Embryonic facial prominence (tissue), 1 donor: ENCODE measurements at regions not wholly inside any gene's neighbourhood (a gene's known extent, or its start where the extent isn't known, plus 50 kb on each side); places are given as distances from the start of the nearest gene placed in this dataset.

ENCODE experiments used
- DNase-seq: peaks from one replicate; pipeline ENCODE4 v3.0.0-alpha.2; 2016; ENCODE audit errors: extremely low spot score

DNA sequence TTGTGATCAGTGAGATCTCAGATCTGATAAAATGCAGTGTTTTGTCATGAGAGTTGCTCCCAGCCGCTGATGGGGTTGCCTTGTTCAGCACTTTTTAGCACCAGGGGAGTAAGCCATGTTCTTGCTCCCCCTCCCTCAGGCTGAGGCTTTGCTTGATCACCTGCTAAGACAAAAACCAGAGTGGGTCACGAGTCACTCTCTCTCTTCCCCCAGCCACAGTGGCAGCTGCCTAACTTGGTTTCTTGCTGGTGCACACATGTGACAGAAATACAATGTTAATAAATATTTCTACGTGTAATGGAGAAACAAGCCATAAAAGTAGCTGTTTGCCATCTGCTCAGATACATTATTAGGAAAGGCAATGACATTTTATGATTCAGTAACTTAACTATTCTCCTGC lies 212.4 kb upstream of the DMRT1 start:
- DNase-seq, result no peak

DNA sequence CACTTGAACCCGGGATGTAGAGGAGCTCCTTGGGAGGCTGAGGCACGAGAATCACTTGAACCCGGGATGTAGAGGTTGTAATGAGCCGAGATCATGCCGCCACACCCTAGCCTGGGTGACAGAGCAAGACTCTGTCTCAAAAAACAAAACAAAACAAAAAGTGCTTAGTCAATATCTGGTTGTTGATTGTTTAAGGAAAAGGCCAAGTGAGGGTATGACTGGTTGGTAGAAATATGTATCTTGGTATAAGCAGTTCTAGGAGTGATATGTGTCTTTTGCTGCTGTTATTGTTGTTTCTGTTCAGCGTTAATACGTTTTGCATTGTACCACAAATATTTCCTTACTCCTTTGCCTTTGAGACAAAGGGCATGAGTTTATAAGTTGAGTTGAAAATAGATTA lies 210.7 kb upstream of the DMRT1 start:
- no peak for DNase-seq

DNA sequence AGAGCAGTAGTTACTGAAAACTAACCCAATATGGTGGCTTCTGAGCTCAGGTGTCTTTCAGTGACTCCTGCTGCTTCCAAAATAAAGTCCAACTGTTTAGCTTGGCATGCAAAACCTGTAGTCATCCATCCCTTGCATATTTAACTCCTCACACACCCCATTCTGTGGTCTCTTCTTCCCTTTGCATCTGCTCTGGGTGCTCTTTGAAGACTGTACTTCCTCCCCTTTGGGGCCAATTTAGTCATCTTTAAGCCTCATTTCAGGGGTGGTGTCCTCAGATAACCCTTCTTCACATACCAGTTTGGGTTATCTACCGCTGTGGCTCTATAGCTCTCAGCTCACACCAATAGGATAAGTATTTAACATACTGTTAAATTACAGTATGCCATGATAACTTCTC lies 209.9 kb upstream of the DMRT1 start:
- no peak for DNase-seq

DNA sequence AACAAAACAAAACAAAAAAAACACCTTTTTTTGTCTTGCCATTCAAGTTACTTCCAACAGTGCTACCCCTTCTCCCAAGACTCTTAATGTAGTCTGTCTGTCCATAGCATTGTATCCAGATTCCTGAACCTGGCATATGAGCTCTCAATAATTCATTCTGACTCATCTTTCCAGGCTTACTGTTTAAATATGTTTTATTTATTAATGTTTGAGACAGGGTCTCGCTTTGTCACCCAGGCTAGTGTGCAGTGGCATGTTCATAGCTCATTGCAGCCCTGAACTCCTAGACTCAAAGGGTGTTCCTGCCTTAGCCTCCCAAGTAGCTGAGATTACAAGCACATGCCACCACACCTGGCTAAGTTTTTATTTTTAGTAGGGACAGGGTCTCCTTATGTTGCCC lies 208.0 kb upstream of the DMRT1 start:
- DNase-seq, result no peak

DNA sequence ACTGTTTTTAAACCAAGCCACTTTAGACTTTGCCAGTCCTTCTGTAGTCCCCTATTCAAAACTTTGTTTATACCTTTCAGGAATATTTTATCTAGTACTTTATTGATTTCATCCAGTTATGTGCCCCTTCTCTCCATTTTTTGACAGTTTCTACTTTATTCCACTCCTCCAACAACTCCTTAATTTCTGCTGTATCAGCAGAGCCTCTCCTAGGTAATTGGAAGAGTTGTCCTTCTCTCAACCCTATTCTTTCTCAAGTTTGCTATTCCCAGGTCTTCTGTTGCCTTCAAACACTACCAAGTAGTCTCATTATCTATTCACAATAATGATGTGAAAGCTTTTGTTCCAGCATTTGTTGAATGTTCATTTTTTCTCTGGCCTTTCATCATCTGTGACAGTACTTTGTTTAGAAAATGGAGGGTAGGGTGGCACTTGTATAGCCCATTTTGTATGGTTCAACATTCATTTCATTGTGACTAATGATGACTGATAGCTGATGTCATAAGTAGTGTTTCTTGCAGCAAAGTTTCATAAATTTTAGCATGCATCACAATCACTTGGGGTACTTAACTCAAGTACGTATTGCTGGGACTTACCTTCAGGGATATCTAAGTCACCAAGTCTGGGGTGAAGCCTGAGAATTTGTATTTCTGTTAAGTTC lies 204.4 kb upstream of the DMRT1 start:
- no peak for DNase-seq

DNA sequence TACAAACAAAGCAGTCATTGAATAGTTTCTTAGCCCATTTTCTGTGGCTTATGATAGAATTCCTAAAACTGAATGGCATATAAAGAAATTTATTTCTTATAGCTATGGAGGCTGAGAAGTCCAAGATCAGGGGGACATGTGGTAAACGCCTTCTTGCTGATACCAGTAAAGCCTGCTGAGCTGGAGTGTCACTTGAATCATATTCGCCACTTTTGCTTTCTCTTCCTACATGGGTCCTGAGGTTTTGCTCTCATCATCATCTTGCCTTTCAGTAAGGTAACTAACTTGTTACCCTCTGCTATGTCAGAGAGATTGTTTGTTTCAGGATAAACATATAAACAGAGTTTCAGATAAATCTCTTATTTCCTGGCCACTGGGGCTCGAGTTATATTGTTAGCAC lies 203.3 kb upstream of the DMRT1 start:
- no peak for DNase-seq

DNA sequence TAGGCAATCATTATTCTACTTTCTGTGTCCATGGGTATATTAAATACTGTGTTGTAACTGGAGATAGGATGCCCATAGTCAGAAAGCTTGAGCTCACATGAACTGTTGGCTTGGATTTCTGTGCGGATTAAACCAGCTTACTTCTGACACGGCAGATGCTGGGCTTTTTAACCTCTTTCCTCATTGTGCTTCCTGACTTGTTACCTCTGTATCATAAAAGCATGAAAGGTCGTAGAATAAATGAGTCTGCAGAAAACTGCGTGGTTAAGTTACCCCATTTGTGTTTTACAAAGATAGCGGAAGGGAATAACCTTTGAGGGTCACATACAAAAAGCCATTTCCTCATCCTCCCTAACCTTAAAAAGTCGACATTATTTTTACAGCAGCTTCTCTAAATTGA lies 199.5 kb upstream of the DMRT1 start:
- no peak for DNase-seq

DNA sequence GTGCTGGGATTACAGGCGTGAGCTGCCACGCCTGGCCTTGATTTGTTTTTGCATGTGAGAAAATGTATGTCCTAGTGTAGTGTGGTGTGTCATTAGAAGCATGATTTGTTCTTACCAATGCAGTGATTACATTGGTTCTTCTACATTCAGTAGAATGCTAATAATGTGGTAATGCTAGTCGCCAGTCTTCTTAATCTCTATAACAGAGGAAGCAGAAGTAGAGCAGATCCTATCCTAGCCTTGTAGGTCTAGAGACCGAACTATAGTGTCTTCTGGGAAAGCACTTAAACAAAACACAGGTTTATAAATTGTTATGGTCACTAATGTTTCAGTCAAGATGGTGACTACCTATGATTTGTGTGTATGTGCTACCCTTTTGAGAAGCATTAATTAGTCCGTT lies 197.5 kb upstream of the DMRT1 start:
- DNase-seq, result no peak

DNA sequence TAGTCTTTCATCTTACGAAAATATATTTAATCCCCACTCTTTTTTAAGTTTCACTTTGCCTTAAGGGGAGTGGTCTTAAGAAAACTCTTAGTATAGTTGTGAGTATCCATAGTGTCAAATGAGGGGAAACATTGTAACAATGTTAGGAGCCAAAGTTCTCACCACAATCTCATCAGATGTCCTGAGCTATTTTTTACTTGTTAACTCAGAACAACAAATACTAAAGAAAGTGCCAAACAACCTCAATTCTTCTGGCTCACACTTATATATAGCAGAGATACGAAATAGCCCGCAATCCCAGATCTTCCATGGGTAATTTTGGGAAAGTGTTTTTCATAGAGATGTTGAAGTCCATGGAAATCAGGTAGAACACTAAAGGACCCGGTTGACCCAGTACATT lies 194.0 kb upstream of the DMRT1 start:
- no peak for DNase-seq

DNA sequence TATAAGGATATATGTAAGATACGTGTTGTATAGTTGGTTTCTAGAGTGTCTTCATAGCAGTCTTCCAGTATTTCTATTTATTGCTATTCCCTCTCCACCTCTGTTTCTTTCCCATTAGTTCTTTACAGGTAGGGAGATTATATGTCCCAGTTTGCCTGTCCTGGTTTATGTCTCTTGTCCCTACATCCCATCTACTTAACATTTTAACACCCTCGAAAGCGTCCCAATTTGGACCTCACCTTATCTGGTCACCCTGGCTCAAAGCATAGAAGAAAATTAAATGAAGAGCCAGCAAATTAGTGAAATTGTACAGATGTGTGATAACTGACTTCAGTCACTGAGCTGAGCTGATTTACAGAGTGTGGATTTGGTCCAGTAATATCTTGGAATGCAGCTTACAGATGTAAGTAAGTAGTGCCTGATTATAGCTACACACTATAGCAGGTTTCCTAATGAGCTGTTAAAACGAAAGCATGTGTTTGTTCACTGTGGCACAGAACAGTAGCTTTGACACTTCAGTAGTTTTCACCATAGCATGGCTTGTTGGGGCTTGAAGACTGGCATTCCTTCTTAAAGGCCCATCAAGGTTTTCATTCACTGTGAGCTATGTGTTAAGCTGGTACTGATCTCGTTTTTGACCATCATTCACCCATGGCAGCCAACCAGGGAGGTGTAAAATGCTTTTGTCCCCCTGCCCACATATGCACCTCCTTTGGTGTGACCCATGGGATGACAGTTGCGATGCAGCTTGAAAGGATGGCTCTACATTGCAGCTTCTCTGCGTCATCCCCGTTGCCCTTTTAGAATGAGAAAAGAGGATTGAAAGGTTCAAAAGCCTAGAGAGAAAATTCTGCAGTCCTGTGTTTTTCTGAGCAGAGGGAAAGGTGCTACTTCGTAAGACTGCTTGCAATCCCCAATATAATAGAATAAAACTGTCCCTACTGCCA lies 192.1 kb upstream of the DMRT1 start:
- DNase-seq, result no peak

DNA sequence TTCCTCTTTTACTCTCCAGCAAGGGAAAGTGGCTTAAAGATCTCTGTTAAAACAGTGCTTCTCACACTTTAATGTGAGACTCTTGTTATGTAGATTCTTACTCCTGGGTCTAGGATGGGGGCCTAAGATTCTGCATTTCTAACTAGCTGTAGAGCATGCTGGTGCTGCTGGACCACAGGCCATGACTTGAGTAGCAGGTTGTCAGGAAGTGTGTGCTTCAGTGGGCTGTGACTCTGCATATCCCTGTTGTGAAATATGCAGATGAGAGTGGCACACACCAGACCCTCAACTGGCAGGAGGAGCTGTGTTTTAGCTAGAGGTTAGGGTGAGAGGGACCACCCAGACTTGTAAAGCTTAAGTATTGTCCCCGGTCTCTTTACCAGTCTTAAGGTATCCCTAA lies 191.1 kb upstream of the DMRT1 start:
- DNase-seq, result no peak

DNA sequence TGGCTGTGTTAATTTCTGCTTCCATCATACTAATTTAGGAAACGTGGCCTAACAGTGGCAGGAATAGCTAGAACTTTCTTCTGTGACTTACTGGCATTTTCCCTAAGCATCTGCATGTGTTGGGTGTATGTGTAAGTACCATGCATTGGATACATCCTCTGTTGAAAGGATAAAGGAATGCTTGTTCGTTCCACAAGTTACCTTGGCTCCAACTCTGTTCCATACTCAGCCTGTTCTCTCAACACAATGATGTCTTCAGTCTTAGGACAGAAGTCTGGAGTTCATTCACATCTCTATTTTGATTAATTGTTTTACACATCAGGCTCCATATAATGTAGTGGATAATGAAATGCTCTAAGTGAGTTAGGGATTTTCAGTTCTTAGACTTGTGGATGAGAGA lies 190.1 kb upstream of the DMRT1 start:
- DNase-seq, result no peak

DNA sequence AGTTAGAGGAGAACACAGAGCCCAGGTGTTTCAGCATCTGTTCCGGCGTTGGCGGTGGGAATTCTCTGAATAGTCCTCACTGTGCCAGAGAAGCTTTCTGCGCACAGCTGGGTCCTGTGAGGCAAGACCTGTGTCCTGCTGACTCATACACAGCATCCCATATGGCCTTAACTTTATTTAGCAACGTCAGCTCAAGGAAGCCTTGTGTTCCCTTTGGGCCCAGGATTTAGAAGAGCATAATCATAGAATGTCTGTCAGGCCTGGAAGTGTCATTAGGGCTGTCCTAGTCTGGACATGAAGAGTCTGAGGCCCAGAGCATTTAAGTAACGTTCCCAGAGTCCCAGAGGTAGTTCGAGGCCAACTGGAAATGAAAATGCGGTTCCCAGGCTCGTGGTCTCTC lies 188.6 kb upstream of the DMRT1 start:
- no peak for DNase-seq

DNA sequence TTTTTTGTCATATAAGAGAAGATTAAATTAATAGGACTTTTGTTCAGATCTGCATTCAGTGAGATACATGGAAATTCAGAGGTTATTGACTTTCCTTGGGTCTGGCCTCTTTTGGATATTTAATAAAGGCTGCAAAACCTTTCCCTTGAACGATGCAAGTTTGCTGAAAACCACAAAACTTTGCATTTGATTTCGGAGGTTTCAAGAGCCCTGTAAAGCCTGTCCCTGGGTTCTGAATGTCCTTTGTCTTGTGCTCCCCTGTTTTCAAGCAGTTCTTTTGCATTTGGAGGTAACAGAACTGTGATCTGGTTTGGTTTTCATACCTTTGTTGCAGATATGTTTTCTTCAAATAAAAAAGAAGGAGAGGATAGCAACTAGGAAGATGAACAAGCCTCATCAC lies 188.1 kb upstream of the DMRT1 start:
- DNase-seq, result no peak

DNA sequence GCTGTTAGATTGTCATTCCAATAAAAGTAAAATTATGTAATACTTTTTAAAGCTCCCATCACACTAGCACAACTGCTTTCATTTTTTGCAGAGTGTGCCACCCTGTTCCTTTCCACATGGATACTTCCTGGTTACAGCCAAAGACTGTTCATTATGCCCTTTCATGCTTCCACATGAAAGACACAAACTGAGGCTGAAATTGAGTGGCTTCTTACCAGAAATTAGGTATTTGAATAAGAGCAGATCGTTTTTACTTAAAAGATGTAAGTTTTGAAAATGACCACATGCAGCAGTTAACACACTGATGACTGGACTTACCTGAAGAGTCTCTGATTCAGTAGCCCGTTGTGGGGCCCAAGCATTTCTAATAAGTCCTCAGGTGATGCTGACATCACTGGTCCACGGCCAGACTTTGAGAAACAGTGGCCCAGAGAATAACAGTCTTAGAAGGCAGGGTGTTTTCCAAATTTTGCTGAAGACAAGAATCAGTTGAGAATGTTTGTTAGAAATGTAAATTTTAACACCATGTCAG lies 187.6 kb upstream of the DMRT1 start:
- DNase-seq, result no peak

DNA sequence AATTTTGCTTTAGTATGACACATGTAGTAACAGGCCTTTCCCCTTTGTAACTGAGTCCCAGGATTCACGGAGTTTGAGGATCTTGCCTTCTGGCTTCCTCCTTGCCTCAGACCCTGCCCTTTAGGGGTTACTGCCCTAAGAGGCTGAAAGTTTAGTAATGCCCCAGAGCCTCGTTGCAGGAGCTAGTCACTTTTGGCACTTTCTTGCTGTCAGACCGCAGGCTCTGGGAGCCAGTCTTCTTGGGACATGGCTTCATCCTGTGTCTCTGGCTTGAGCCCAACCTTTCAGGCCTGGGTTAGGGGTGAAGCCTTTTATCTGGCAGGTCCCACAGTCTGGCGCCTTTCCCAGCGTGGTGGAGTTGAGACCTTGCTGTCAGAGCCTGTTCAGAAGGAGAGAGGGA lies 185.6 kb upstream of the DMRT1 start:
- no peak for DNase-seq

DNA sequence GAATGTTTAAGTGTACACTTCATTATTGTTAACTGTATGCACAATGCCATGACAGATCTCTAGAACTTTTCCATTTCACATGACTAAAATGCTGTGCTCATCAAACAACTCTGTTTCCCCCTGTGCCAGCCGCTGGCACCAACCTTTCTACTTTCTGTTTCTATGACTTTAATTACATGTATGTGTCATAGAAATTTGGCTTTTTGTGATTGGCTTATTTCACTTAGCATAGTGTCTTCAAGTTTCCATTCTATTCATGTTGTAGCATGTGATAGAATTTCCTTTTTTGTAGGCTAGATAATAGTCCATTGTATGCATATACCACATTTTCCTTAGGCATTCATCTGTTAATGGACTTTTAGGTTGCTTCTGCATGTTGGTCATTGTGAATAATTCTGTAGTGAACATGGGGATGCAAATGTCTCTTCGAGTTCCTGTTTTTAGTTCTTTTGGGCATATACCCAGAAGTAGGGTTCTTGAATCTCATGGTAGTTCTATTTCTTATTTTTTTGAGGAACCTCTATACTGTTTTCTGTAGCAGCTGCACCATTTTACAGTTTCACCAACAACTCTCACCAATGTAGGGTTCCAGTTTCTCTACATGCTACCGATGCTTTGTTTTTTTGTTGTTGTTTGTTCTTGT lies 184.4 kb upstream of the DMRT1 start:
- DNase-seq, result no peak

DNA sequence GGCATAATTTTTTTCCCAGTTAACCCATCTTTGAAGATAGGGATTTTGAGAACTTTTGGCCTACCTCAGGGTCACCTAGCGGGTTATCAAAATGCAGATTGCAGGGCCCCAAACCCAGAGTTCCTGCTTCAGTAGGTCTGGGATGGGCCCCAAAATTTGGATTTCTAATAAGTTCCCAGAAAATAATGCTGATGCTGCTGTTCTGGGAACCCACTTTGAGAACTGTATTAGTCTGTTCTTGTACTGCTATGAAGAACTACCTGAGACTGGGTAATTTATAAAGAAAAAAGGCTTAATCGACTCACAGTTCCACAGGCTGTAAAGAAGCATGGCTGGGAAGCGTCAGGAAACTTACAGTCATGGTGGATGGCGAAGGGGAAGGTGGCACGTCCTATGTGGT lies 182.2 kb upstream of the DMRT1 start:
- DNase-seq, result no peak

DNA sequence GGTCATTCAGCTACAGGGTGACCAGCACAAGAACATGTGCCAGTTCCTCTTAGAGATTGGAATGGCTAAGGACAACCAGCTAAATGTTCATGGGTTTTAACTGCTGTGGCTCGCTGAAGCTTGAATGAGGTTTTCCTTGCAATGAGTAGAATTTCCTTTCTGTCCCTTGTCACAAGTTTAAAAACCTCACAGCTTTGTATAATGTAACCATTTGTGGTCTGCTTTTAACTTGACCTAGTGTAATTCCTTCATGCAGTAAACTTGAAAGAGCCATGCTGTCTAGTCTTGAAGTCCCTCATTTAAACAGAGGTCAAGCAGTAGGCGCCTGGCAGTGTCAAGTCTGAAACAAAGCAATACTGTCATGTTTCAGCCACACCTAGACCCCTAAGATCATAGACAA lies 181.3 kb upstream of the DMRT1 start:
- no peak for DNase-seq

DNA sequence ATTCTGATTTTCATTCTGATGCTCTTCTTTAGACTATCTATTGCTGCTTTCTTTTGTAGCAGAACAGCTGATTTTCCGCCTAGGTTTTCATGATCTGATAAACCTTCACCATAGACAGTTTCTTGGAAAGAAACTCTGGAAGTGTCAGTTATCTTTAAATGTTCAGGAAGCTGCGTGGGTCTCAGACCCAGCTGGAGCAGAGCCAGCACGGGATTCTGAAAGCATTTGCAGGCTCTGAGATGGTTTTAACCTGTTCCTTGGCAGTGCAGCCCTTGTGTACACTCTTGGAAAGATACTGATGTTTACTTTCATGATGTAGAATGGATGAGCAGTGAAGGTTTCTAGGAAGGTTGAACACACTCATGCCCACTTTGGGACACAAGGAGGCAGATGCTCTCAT lies 178.0 kb upstream of the DMRT1 start:
- DNase-seq, result no peak

DNA sequence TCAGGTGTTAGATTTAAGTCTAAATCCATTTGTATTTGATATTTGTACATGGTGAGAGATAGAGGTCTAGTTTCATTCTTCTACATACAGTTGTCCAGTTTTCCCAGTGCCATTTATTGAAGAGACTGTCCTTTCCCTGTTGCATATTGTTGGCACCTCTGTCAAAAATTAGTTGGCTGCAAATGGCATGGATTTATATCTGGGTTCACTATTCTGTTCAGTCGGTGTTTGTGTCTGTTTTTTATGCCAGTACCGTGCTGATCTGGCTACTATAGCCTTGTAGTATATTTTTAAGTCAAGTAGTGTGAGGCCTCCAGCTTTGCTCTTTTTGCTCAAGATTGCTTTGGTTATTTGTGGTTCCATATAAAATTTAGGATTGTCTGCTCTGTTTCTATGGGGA lies 176.2 kb upstream of the DMRT1 start:
- DNase-seq, result no peak

DNA sequence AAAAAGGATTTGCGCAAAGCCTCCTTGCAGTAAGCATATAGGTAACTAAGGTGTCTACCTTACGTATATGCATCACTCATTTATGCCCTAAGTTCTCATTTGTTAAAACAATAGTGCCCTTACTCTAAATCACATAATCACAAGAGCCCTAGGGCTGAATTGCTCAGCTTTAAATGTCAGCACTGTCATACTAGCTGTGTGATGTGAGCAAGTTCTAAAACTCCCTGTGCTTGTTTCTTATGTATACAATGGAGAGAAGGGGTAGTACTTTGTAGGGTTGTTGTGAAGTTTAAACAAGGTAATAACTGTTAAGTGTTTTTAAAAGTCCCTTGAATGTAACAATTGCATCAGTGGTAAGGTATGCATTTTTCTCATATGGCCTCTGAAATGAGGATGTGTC lies 169.5 kb upstream of the DMRT1 start:
- DNase-seq, result no peak

DNA sequence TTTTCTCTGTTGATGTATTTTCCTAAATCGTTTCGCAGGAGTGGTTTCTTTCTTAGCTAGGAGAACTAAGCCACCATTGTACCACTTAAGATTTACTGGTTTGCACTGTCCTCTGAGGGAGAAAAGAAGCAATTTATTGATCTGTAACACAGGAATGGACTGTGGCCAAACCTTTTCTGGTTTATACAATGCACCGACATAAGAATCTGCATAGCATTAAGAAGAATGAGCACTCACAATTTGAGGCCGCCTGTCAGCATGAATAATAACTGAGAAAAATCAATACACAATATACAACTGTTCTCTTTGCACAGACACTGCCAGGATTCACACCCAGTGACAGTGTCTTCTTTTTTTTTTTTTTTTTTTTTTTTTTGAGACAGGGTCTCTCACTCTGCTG lies 168.6 kb upstream of the DMRT1 start:
- DNase-seq, result no peak
